HEK293 (cell line): ENCODE measurements at regions not wholly inside any gene's neighbourhood (a gene's known extent, or its start where the extent isn't known, plus 50 kb on each side); places are given as distances from the start of the nearest gene placed in this dataset.

Source experiments
- BCL11A ChIP-seq: fragments of 450-650 bp; formaldehyde crosslinking; IDR thresholded peaks from 2 replicates; pipeline ENCODE4 v1.5.1; 2016; ENCODE audit warnings: low read depth, missing biosample characterization, missing genetic modification characterization
- FEZF1 ChIP-seq: fragments of 450-650 bp; formaldehyde crosslinking; IDR thresholded peaks from 2 replicates; pipeline ENCODE4 v1.5.1; 2016; ENCODE audit warnings: missing biosample characterization, missing genetic modification characterization
- IKZF3 ChIP-seq: fragments of 450-650 bp; IDR thresholded peaks from 2 replicates; pipeline ENCODE4 v1.5.0; 2018; ENCODE audit warnings: missing biosample characterization, mild to moderate bottlenecking, missing genetic modification characterization, moderate library complexity
- MEIS1 ChIP-seq: sonication (generic); formaldehyde crosslinking; IDR thresholded peaks from 2 replicates; pipeline ENCODE4 v1.8.1; 2022; ENCODE audit warnings: missing genetic modification reagents, mild to moderate bottlenecking, borderline replicate concordance
- OSR2 ChIP-seq: fragments of 450-650 bp; formaldehyde crosslinking; IDR thresholded peaks from 2 replicates; pipeline ENCODE4 v1.5.1; 2016; ENCODE audit warnings: missing biosample characterization, missing genetic modification characterization
- OVOL3 ChIP-seq: fragments of 450-650 bp; formaldehyde crosslinking; IDR thresholded peaks from 2 replicates; pipeline ENCODE4 v1.5.1; 2016; ENCODE audit warnings: missing biosample characterization, missing genetic modification characterization
- PRDM1 ChIP-seq: fragments of 450-650 bp; formaldehyde crosslinking; IDR thresholded peaks from 2 replicates; pipeline ENCODE4; 2016; ENCODE audit warnings: missing biosample characterization, missing genetic modification characterization
- ZFP3 ChIP-seq: fragments of 450-650 bp; formaldehyde crosslinking; IDR thresholded peaks from 2 replicates; pipeline ENCODE4 v1.5.1; 2016; ENCODE audit warnings: low read depth, missing biosample characterization, missing genetic modification characterization
- ZFP69B ChIP-seq: fragments of 450-650 bp; formaldehyde crosslinking; IDR thresholded peaks from 2 replicates; pipeline ENCODE4 v1.5.1; 2016; ENCODE audit warnings: missing biosample characterization, missing genetic modification characterization
- ZNF175 ChIP-seq: fragments of 450-650 bp; formaldehyde crosslinking; IDR thresholded peaks from 2 replicates; pipeline ENCODE4 v1.5.1; 2016; ENCODE audit warnings: missing biosample characterization, missing genetic modification characterization
- ZNF19 ChIP-seq: fragments of 450-650 bp; formaldehyde crosslinking; IDR thresholded peaks from 2 replicates; pipeline ENCODE4; 2016; ENCODE audit warnings: missing biosample characterization, missing genetic modification characterization, low read depth
- ZNF221 ChIP-seq: fragments of 450-650 bp; formaldehyde crosslinking; IDR thresholded peaks from 2 replicates; pipeline ENCODE4 v1.5.1; 2017; ENCODE audit warnings: missing biosample characterization, missing genetic modification characterization, borderline replicate concordance
- ZNF23 ChIP-seq: fragments of 450-650 bp; formaldehyde crosslinking; IDR thresholded peaks from 2 replicates; pipeline ENCODE4 v1.5.1; 2016; ENCODE audit warnings: missing biosample characterization, missing genetic modification characterization, borderline replicate concordance
- ZNF335 ChIP-seq: fragments of 450-650 bp; formaldehyde crosslinking; conservative IDR thresholded peaks from 2 replicates; pipeline ENCODE4 v1.5.1; 2016; ENCODE audit warnings: missing biosample characterization, missing genetic modification characterization
- ZNF404 ChIP-seq: fragments of 450-650 bp; formaldehyde crosslinking; IDR thresholded peaks from 2 replicates; pipeline ENCODE4 v1.5.1; 2017; ENCODE audit warnings: missing biosample characterization, missing genetic modification characterization
- ZNF654 ChIP-seq: fragments of 450-650 bp; formaldehyde crosslinking; IDR thresholded peaks from 2 replicates; pipeline ENCODE4 v1.5.1; 2016; ENCODE audit warnings: low read depth, missing biosample characterization, missing genetic modification characterization
- ZNF707 ChIP-seq: fragments of 450-650 bp; formaldehyde crosslinking; IDR thresholded peaks from 2 replicates; pipeline ENCODE4 v1.5.1; 2016; ENCODE audit warnings: missing biosample characterization, missing genetic modification characterization
- ZNF768 ChIP-seq: fragments of 450-650 bp; formaldehyde crosslinking; IDR thresholded peaks from 2 replicates; pipeline ENCODE4 v1.5.1; 2018; ENCODE audit warnings: missing biosample characterization, mild to moderate bottlenecking, missing genetic modification characterization
- TF ChIP-seq, protein P1 (sequence below): fragments of 450-650 bp; formaldehyde crosslinking; IDR thresholded peaks from 2 replicates; pipeline ENCODE4 v1.5.1; 2016; ENCODE audit warnings: missing biosample characterization, missing genetic modification characterization
- TF ChIP-seq, protein P2 (sequence below): fragments of 450-650 bp; formaldehyde crosslinking; IDR thresholded peaks from 2 replicates; pipeline ENCODE4 v1.5.1; 2017; ENCODE audit warnings: missing biosample characterization, missing genetic modification characterization
- TF ChIP-seq, protein P3 (sequence below): fragments of 450-650 bp; formaldehyde crosslinking; IDR thresholded peaks from 2 replicates; pipeline ENCODE4 v1.5.1; 2016; ENCODE audit warnings: missing biosample characterization, missing genetic modification characterization
- TF ChIP-seq, protein P4 (sequence below): fragments of 450-650 bp; formaldehyde crosslinking; IDR thresholded peaks from 2 replicates; pipeline ENCODE4 v1.5.1; 2016; ENCODE audit warnings: missing biosample characterization, missing genetic modification characterization
- TF ChIP-seq, protein P5 (sequence below): fragments of 450-650 bp; formaldehyde crosslinking; IDR thresholded peaks from 2 replicates; pipeline ENCODE4 v1.5.1; 2016; ENCODE audit warnings: missing biosample characterization, missing genetic modification characterization, borderline replicate concordance
- TF ChIP-seq, protein P6 (sequence below): fragments of 450-650 bp; formaldehyde crosslinking; IDR thresholded peaks from 2 replicates; pipeline ENCODE4 v1.5.1; 2017; ENCODE audit warnings: missing biosample characterization, mild to moderate bottlenecking, missing genetic modification characterization, moderate library complexity
- TF ChIP-seq, protein P7 (sequence below): fragments of 450-650 bp; formaldehyde crosslinking; IDR thresholded peaks from 2 replicates; pipeline ENCODE4 v1.5.1; 2016; ENCODE audit warnings: missing biosample characterization, missing genetic modification characterization
- TF ChIP-seq, protein P8 (sequence below): fragments of 450-650 bp; formaldehyde crosslinking; IDR thresholded peaks from 2 replicates; pipeline ENCODE4 v1.5.1; 2016; ENCODE audit warnings: missing biosample characterization, missing genetic modification characterization, low read depth

DNA sequence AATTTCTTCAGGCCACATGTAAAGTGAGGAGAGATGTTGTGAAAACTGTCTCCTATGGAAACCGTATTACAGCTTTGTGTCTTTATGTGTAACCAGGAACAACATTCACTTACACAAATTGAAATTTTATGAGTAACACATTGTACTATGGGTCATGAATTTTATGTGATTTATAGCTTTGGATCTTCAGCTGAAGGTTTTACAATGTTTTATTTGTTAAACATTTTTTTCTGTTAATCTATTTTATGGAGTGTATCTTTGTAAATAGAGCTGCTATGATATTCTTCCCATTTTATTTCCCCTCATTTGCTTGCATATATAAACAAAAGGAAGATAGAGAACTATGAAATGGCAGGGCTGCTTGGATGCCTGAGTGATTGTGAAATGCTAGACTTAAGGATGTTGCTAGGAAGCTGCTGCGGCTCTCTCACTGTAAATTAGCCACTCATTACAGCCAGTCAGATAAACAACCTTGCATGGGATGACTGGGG is 104.5 kb upstream of the PCLO start (continued):
- TF ChIP-seq, protein P1, sequence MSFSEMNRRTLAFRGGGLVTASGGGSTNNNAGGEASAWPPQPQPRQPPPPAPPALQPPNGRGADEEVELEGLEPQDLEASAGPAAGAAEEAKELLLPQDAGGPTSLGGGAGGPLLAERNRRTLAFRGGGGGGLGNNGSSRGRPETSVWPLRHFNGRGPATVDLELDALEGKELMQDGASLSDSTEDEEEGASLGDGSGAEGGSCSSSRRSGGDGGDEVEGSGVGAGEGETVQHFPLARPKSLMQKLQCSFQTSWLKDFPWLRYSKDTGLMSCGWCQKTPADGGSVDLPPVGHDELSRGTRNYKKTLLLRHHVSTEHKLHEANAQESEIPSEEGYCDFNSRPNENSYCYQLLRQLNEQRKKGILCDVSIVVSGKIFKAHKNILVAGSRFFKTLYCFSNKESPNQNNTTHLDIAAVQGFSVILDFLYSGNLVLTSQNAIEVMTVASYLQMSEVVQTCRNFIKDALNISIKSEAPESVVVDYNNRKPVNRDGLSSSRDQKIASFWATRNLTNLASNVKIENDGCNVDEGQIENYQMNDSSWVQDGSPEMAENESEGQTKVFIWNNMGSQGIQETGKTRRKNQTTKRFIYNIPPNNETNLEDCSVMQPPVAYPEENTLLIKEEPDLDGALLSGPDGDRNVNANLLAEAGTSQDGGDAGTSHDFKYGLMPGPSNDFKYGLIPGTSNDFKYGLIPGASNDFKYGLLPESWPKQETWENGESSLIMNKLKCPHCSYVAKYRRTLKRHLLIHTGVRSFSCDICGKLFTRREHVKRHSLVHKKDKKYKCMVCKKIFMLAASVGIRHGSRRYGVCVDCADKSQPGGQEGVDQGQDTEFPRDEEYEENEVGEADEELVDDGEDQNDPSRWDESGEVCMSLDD (tag by site-specific recombination), result no peak
- TF ChIP-seq, protein P2, sequence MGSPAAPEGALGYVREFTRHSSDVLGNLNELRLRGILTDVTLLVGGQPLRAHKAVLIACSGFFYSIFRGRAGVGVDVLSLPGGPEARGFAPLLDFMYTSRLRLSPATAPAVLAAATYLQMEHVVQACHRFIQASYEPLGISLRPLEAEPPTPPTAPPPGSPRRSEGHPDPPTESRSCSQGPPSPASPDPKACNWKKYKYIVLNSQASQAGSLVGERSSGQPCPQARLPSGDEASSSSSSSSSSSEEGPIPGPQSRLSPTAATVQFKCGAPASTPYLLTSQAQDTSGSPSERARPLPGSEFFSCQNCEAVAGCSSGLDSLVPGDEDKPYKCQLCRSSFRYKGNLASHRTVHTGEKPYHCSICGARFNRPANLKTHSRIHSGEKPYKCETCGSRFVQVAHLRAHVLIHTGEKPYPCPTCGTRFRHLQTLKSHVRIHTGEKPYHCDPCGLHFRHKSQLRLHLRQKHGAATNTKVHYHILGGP, result peak; percentile 91
- no peak for TF ChIP-seq ZNF23 (tag by site-specific recombination)
- TF ChIP-seq, protein P3, sequence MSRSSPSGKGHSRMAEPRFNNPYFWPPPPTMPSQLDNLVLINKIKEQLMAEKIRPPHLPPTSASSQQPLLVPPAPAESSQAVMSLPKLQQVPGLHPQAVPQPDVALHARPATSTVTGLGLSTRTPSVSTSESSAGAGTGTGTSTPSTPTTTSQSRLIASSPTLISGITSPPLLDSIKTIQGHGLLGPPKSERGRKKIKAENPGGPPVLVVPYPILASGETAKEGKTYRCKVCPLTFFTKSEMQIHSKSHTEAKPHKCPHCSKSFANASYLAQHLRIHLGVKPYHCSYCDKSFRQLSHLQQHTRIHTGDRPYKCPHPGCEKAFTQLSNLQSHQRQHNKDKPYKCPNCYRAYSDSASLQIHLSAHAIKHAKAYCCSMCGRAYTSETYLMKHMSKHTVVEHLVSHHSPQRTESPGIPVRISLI, result peak; percentile 99
- TF ChIP-seq ZFP69B, result 0 out of 2 replicates have a peak, but pooled peaks have one; percentile 33
- TF ChIP-seq ZNF707 (tag by site-specific recombination), result no peak
- TF ChIP-seq ZNF654 (tag by site-specific recombination), result peak; percentile 12; the same call in 1 of the 2 replicates
- peak; percentile 99 for TF ChIP-seq FEZF1 (tag by site-specific recombination)
- peak; percentile 84; the same call in 1 of the 2 replicates for TF ChIP-seq ZNF19
- no peak for TF ChIP-seq ZNF175
- TF ChIP-seq, protein P4, sequence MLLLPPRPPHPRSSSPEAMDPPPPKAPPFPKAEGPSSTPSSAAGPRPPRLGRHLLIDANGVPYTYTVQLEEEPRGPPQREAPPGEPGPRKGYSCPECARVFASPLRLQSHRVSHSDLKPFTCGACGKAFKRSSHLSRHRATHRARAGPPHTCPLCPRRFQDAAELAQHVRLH (tag by site-specific recombination), result peak; percentile 98
- TF ChIP-seq, protein P5, sequence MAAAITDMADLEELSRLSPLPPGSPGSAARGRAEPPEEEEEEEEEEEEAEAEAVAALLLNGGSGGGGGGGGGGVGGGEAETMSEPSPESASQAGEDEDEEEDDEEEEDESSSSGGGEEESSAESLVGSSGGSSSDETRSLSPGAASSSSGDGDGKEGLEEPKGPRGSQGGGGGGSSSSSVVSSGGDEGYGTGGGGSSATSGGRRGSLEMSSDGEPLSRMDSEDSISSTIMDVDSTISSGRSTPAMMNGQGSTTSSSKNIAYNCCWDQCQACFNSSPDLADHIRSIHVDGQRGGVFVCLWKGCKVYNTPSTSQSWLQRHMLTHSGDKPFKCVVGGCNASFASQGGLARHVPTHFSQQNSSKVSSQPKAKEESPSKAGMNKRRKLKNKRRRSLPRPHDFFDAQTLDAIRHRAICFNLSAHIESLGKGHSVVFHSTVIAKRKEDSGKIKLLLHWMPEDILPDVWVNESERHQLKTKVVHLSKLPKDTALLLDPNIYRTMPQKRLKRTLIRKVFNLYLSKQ (tag by site-specific recombination), result no peak
- no peak for TF ChIP-seq PRDM1
- TF ChIP-seq, protein P6, sequence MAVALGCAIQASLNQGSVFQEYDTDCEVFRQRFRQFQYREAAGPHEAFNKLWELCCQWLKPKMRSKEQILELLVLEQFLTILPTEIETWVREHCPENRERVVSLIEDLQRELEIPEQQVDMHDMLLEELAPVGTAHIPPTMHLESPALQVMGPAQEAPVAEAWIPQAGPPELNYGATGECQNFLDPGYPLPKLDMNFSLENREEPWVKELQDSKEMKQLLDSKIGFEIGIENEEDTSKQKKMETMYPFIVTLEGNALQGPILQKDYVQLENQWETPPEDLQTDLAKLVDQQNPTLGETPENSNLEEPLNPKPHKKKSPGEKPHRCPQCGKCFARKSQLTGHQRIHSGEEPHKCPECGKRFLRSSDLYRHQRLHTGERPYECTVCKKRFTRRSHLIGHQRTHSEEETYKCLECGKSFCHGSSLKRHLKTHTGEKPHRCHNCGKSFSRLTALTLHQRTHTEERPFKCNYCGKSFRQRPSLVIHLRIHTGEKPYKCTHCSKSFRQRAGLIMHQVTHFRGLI (tag by site-specific recombination), result peak; percentile 66; the same call in 1 of the 2 replicates
- TF ChIP-seq, protein P7, sequence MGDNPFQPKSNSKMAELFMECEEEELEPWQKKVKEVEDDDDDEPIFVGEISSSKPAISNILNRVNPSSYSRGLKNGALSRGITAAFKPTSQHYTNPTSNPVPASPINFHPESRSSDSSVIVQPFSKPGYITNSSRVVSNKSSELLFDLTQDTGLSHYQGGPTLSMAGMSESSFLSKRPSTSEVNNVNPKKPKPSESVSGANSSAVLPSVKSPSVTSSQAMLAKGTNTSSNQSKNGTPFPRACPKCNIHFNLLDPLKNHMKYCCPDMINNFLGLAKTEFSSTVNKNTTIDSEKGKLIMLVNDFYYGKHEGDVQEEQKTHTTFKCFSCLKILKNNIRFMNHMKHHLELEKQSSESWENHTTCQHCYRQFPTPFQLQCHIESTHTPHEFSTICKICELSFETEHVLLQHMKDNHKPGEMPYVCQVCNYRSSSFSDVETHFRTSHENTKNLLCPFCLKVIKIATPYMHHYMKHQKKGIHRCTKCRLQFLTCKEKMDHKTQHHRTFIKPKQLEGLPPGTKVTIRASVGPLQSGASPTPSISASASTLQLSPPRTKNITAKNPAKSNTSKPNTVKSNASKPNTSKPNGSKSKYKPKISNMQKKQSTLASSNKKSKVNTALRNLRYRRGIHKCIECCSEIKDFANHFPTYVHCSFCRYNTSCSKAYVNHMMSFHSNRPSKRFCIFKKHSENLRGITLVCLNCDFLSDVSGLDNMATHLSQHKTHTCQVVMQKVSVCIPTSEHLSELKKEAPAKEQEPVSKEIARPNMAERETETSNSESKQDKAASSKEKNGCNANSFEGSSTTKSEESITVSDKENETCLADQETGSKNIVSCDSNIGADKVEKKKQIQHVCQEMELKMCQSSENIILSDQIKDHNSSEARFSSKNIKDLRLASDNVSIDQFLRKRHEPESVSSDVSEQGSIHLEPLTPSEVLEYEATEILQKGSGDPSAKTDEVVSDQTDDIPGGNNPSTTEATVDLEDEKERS (tag by site-specific recombination), result no peak
- TF ChIP-seq ZNF335 (tag by site-specific recombination), result peak; percentile 54; the same call in 1 of the 2 replicates
- no peak for TF ChIP-seq ZNF404 (tag by site-specific recombination)
- TF ChIP-seq ZFP3, result no peak; the same call in 1 of the 2 replicates
- TF ChIP-seq, protein P8, sequence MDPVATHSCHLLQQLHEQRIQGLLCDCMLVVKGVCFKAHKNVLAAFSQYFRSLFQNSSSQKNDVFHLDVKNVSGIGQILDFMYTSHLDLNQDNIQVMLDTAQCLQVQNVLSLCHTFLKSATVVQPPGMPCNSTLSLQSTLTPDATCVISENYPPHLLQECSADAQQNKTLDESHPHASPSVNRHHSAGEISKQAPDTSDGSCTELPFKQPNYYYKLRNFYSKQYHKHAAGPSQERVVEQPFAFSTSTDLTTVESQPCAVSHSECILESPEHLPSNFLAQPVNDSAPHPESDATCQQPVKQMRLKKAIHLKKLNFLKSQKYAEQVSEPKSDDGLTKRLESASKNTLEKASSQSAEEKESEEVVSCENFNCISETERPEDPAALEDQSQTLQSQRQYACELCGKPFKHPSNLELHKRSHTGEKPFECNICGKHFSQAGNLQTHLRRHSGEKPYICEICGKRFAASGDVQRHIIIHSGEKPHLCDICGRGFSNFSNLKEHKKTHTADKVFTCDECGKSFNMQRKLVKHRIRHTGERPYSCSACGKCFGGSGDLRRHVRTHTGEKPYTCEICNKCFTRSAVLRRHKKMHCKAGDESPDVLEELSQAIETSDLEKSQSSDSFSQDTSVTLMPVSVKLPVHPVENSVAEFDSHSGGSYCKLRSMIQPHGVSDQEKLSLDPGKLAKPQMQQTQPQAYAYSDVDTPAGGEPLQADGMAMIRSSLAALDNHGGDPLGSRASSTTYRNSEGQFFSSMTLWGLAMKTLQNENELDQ, result no peak
- TF ChIP-seq ZNF221 (tag by site-specific recombination), result no peak
- TF ChIP-seq IKZF3 (tag by site-specific recombination), result peak; percentile 96
- no peak for TF ChIP-seq ZNF768 (tag by site-specific recombination)
- peak; percentile 96 for TF ChIP-seq BCL11A
- TF ChIP-seq OVOL3 (tag by site-specific recombination), result peak; percentile 97
- TF ChIP-seq MEIS1 (CRISPR knock-in tag), result peak; percentile 35; the same call in 1 of the 2 replicates
- peak; percentile 99 for TF ChIP-seq OSR2 (tag by site-specific recombination)
